MM.1S (cell line): ENCODE measurements at regions not wholly inside any gene's neighbourhood (a gene's known extent, or its start where the extent isn't known, plus 50 kb on each side); places are given as distances from the start of the nearest gene placed in this dataset.

Source experiments
- DNase-seq: peaks from one replicate; pipeline ENCODE4 v3.0.0-alpha.2; 2015
- H2AFZ ChIP-seq: fragments of 300-600 bp; sonication (generic); 2 replicates; pipeline ENCODE4 v1.6.0; 2016; ENCODE audit warnings: antibody characterized with exemption, low read length
- H3F3A ChIP-seq: fragments of 300-600 bp; sonication (generic); 2 replicates; pipeline ENCODE4 v1.6.1; 2016; ENCODE audit warnings: mild to moderate bottlenecking, antibody characterized with exemption, low read length, moderate library complexity, mixed read lengths; ENCODE audit not compliant: insufficient read depth
- H3K27ac ChIP-seq: fragments of 300-600 bp; sonication (generic); 2 replicates; pipeline ENCODE4 v1.5.1; 2016; ENCODE audit warnings: mild to moderate bottlenecking, low read length
- H3K27me3 ChIP-seq: fragments of 300-600 bp; sonication (generic); replicated peaks from 2 replicates; pipeline ENCODE4 v1.6.0; 2016; ENCODE audit warnings: low read length; ENCODE audit not compliant: insufficient read depth
- H3K36me3 ChIP-seq: fragments of 300-600 bp; sonication (generic); replicated peaks from 2 replicates; pipeline ENCODE4 v1.6.1; 2016; ENCODE audit warnings: mild to moderate bottlenecking, low read length, mixed read lengths; ENCODE audit not compliant: insufficient read depth
- H3K4me1 ChIP-seq: fragments of 300-600 bp; sonication (generic); 2 replicates; pipeline ENCODE4 v1.6.1; 2016; ENCODE audit warnings: low read length, mixed read lengths
- H3K4me2 ChIP-seq: fragments of 300-600 bp; sonication (generic); 2 replicates; pipeline ENCODE4 v1.6.0; 2016; ENCODE audit warnings: low read depth, low read length
- H3K4me3 ChIP-seq: fragments of 300-600 bp; sonication (generic); 2 replicates; pipeline ENCODE4 v1.5.1; 2016; ENCODE audit warnings: low read length, mixed read lengths
- H3K79me2 ChIP-seq: fragments of 300-600 bp; sonication (generic); 2 replicates; pipeline ENCODE4 v1.6.1; 2016; ENCODE audit warnings: mixed run types, low read length, mixed read lengths
- H3K9ac ChIP-seq: fragments of 300-600 bp; sonication (generic); 2 replicates; pipeline ENCODE4 v1.6.1; 2016; ENCODE audit warnings: low read length, mixed read lengths
- H3K9me2 ChIP-seq: fragments of 300-600 bp; sonication (generic); replicated peaks from 2 replicates; pipeline ENCODE4 v1.6.1; 2016; ENCODE audit warnings: mild to moderate bottlenecking, low read length, mixed read lengths; ENCODE audit not compliant: insufficient read depth
- H3K9me3 ChIP-seq: fragments of 300-600 bp; sonication (generic); replicated peaks from 2 replicates; pipeline ENCODE4 v1.6.1; 2016; ENCODE audit warnings: mild to moderate bottlenecking, low read length, mixed read lengths; ENCODE audit not compliant: insufficient read depth
- H4K20me1 ChIP-seq: fragments of 300-600 bp; sonication (generic); 2 replicates; pipeline ENCODE4 v1.6.1; 2016; ENCODE audit warnings: mild to moderate bottlenecking, low read length, moderate library complexity, mixed read lengths; ENCODE audit not compliant: insufficient read depth
- CTCF ChIP-seq: fragments of 300-600 bp; sonication (generic); IDR thresholded peaks from 2 replicates; pipeline ENCODE4 v1.5.1; 2016; ENCODE audit warnings: antibody characterized with exemption, low read length, mixed read lengths
- EZH2 ChIP-seq: fragments of 300-600 bp; sonication (generic); optimal IDR thresholded peaks from 2 replicates; pipeline ENCODE3; 2017; ENCODE audit warnings: low read depth, mild to moderate bottlenecking, antibody characterized with exemption, low read length, mixed read lengths
- EZH2phosphoT487 ChIP-seq: fragments of 300-600 bp; sonication (generic); IDR thresholded peaks from 2 replicates; pipeline ENCODE4 v1.6.1; 2018; ENCODE audit warnings: antibody characterized with exemption, low read length

- no peak for TF ChIP-seq EZH2phosphoT487
- Histone ChIP-seq H3K79me2 (no peaks in the 10 kb centered on the region), H3K27ac (no peak overlapping the region)
Observed at GRCh38 chr10:4736608-4737007, 89.4 kb upstream of the AKR1E2 start.

GRCh38 chr10:4736183-4736582 is 89.8 kb upstream of the AKR1E2 start:
- Histone ChIP-seq H3K4me2 (no peak overlapping the region), H3K9ac (no peak overlapping the region), H3K9me3 (no peaks in the 10 kb centered on the region), H3K36me3 (no peaks in the 10 kb centered on the region), H3K4me1 (no peaks in the 10 kb centered on the region), H3K9me2 (no peaks in the 10 kb centered on the region), H3K79me2 (no peaks in the 10 kb centered on the region), H3K27me3 (no peaks in the 10 kb centered on the region), H3K4me3 (no peak overlapping the region), H2AFZ (no peak overlapping the region), H3F3A (no peaks in the 10 kb centered on the region), H4K20me1 (no peaks in the 10 kb centered on the region), H3K27ac (no peak overlapping the region)
- TF ChIP-seq CTCF: no peak
- no peak for TF ChIP-seq EZH2phosphoT487
- TF ChIP-seq EZH2: no peak
- no peak for DNase-seq

More at GRCh38 chr10:4736608-4737007, 89.4 kb upstream of the AKR1E2 start:
- H3K27me3 ChIP-seq: no peaks in the 10 kb centered on the region
- H3K9me3 ChIP-seq: no peaks in the 10 kb centered on the region
- no peak for DNase-seq
- no peaks in the 10 kb centered on the region for H3K36me3 ChIP-seq
- no peak overlapping the region for H2AFZ ChIP-seq
- no peak overlapping the region for H3K4me3 ChIP-seq
- no peak overlapping the region for H3K4me2 ChIP-seq
- H4K20me1 ChIP-seq: no peaks in the 10 kb centered on the region
- H3K4me1 ChIP-seq: no peaks in the 10 kb centered on the region
- no peaks in the 10 kb centered on the region for H3F3A ChIP-seq
- H3K9ac ChIP-seq: no peak overlapping the region
- H3K9me2 ChIP-seq: no peaks in the 10 kb centered on the region

GRCh38 chr10:4733843-4734224 is 92.2 kb upstream of the AKR1E2 start:
- no peaks in the 10 kb centered on the region for H3K9me3 ChIP-seq
- no peak for DNase-seq
- H3K27me3 ChIP-seq: no peaks in the 10 kb centered on the region
- TF ChIP-seq EZH2: no peak
- TF ChIP-seq EZH2phosphoT487: no peak
- TF ChIP-seq CTCF: no peak
- H4K20me1 ChIP-seq: no peaks in the 10 kb centered on the region
- no peak overlapping the region for H3K4me2 ChIP-seq
- H3K79me2 ChIP-seq: no peaks in the 10 kb centered on the region
- no peak overlapping the region for H3K27ac ChIP-seq
- no peaks in the 10 kb centered on the region for H3K36me3 ChIP-seq
- H3K9ac ChIP-seq: no peak overlapping the region
- no peak overlapping the region for H3K4me3 ChIP-seq
- H3K4me1 ChIP-seq: no peaks in the 10 kb centered on the region
- no peak overlapping the region for H2AFZ ChIP-seq
- no peaks in the 10 kb centered on the region for H3F3A ChIP-seq
- H3K9me2 ChIP-seq: no peaks in the 10 kb centered on the region

DNA sequence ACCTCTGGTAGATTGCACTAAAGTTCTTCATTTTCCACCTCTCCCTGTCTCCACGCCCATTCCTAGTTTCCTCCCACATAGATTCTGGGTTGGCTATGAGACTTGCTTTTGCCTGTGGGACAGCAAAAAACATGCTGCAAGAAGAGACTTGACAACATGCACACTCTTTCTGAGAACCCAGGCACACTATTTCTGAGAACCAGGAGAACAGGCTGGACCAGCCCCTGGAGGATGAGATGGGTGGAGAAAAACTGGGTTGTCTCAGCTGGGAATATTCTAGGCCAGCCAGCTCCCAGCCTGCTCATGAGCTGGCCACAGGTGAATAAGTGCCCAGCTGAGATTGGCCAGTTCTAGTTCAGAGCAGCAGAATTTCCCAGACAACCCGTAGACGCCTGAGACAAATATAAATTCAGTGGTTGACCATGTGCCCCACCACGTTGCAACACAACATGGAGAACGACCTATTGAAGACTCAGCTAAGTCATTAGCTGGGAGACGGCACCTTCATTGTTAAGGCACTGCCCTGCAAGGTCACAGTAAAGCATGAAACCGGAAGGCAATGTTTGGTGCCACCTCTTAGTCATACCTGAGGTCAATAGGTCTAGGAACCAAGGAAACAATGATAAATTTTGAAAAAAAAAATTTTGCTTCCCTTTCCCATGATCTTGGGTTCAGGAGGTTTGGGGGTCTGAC is 92.7 kb upstream of the AKR1E2 start:
- H3K4me2 ChIP-seq: no peak overlapping the region
- no peaks in the 10 kb centered on the region for H3K9me2 ChIP-seq
- no peak overlapping the region for H3K4me3 ChIP-seq
- TF ChIP-seq CTCF: no peak
- no peak for TF ChIP-seq EZH2
- TF ChIP-seq EZH2phosphoT487: no peak
- H4K20me1 ChIP-seq: no peaks in the 10 kb centered on the region
- no peaks in the 10 kb centered on the region for H3K9me3 ChIP-seq
- no peak overlapping the region for H3K27ac ChIP-seq
- no peak overlapping the region for H3K9ac ChIP-seq
- no peaks in the 10 kb centered on the region for H3K79me2 ChIP-seq
- no peak for DNase-seq
- H3K36me3 ChIP-seq: no peaks in the 10 kb centered on the region
- H3F3A ChIP-seq: no peaks in the 10 kb centered on the region
- no peaks in the 10 kb centered on the region for H3K27me3 ChIP-seq
- no peaks in the 10 kb centered on the region for H3K4me1 ChIP-seq
- H2AFZ ChIP-seq: no peak overlapping the region
